ENCODE measurements at regions not wholly inside any gene's neighbourhood (a gene's known extent, or its start where the extent isn't known, plus 50 kb on each side); places are given as distances from the start of the nearest gene placed in this dataset.

DNA sequence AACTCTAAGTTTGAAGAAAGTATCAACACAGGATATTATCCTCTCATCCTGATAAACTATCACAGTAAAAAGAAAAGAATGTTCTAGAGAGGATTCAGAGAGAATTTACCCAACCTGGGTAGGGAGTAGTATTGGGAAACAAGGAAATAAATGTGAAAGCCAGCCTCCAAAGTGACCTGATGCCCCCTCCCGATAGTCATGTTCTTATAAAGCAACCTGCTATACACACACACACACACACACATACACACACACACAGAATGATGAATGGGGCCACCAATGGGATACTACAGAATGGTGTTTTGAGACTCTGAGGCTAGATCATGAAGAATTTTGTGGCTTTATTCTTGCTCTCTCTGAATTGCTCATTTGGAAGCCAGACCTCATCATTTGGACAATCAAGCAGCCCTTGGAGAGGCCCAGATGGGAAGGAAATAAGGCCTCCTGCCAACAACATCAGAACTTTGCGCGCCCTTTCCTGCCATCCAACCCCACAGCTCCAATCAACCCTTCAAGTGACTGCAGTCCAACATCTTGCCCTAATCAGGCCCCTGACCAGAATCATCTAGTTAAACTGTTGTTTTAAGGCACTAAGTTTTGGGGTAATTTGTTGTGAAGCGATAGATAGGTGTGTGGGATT is 807.9 kb upstream of the ARGLU1 start:
- H3K27me3 ChIP-seq (ENCODE audit: control insufficient read depth in 1 of 2, insufficient read depth in 1 of 2, low read length in 2 of 2) = no peaks in the 10 kb centered on the region
- peak overlapping the region; percentile 34 for H2BK120ac ChIP-seq (ENCODE audit: low read depth, low read length)
- peak overlapping the region; percentile 68 for H4K91ac ChIP-seq (ENCODE audit: low read length)
- no peak overlapping the region for H3K4me3 ChIP-seq (ENCODE audit: insufficient read depth in 1 of 2, low read depth in 1 of 2, low read length in 2 of 2)
- no peak overlapping the region for H3K4me2 ChIP-seq (ENCODE audit: low read length, poor library complexity, severe bottlenecking)
- peak overlapping the region in 1 of 2 experiments; percentile 7 for H3K4ac ChIP-seq (ENCODE audit: low read depth in 1 of 2, low read length in 2 of 2)
- no peak overlapping the region for H2AFZ ChIP-seq (ENCODE audit: low read depth, low read length)
- H3K36me3 ChIP-seq (ENCODE audit: control insufficient read depth in 1 of 2, insufficient read depth in 2 of 2, low read depth in 1 of 2, low read length in 2 of 2) = no peaks in the 10 kb centered on the region
- H3K79me1 ChIP-seq (replicated peaks; ENCODE audit: low read length, poor library complexity, severe bottlenecking) = peaks cover 17% of the 10 kb centered on the region
- H3K9me3 ChIP-seq (ENCODE audit: control insufficient read depth, low read length) = no peaks in the 10 kb centered on the region
- H2AK5ac ChIP-seq (ENCODE audit: low read length, severe bottlenecking) = peak overlapping the region; percentile 5
- WGBS = no CpG with 5 or more reads among the region's 4 CpGs
- DNase-seq = no peak
- no peak overlapping the region for H3K9ac ChIP-seq (ENCODE audit: low read length)
- H3K4me1 ChIP-seq (ENCODE audit: control insufficient read depth, insufficient read depth, low read depth, low read length) = peaks cover 7% of the 10 kb centered on the region
- peak overlapping the region; percentile 24 to 66 for H2BK12ac ChIP-seq (ENCODE audit: low read length in 2 of 2)
- no peak overlapping the region for H3K23ac ChIP-seq (ENCODE audit: low read length in 2 of 2)
- peak overlapping the region in 1 of 2 experiments; percentile 62 for H3K18ac ChIP-seq (ENCODE audit: low read depth in 1 of 2, low read length in 2 of 2)
- H3K27ac ChIP-seq (ENCODE audit: low read length, poor library complexity, severe bottlenecking) = no peak overlapping the region
- H2BK15ac ChIP-seq (ENCODE audit: low read depth, poor library complexity, severe bottlenecking) = no peak overlapping the region
- H2BK5ac ChIP-seq (ENCODE audit: low read depth, low read length, poor library complexity, severe bottlenecking) = no peak overlapping the region
- H4K8ac ChIP-seq (ENCODE audit: low read length) = peak overlapping the region; percentile 74
- no peak overlapping the region for H3K14ac ChIP-seq (ENCODE audit: low read length in 2 of 2)

DNA sequence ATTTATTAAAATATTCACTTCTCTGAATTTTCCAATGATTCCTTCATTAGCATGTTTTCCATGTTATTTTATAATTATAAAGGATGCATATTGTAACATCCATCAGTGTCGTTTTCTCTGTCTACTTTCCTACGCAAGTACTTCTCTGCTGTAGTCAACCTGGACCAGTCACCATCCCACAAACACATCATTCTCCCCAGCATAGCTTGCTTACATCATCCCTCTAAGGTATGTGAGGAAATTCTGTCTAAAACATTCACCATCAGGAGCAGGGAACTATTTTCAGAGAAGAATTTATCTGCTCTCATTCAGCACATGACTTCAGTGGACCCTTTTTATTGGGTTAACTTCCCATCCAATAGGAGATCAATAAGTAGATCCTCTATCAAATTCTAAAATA is 806.1 kb upstream of the ARGLU1 start:
- Histone ChIP-seq H2BK12ac (ENCODE audit: low read length in 2 of 2) (peak overlapping the region; percentile 10 to 60), H3K79me1 (replicated peaks; ENCODE audit: low read length, poor library complexity, severe bottlenecking) (peaks cover 13% of the 10 kb centered on the region), H3K14ac (ENCODE audit: low read length in 2 of 2) (no peak overlapping the region), H2BK15ac (ENCODE audit: low read depth, poor library complexity, severe bottlenecking) (no peak overlapping the region), H4K91ac (ENCODE audit: low read length) (no peak overlapping the region), H3K9ac (ENCODE audit: low read length) (no peak overlapping the region), H3K9me3 (ENCODE audit: control insufficient read depth, low read length) (no peaks in the 10 kb centered on the region), H2BK120ac (ENCODE audit: low read depth, low read length) (no peak overlapping the region), H2AK5ac (ENCODE audit: low read length, severe bottlenecking) (peak overlapping the region; percentile 17), H3K4me2 (ENCODE audit: low read length, poor library complexity, severe bottlenecking) (no peak overlapping the region), H2BK5ac (ENCODE audit: low read depth, low read length, poor library complexity, severe bottlenecking) (no peak overlapping the region), H2AFZ (ENCODE audit: low read depth, low read length) (no peak overlapping the region), H3K4ac (ENCODE audit: low read depth in 1 of 2, low read length in 2 of 2) (peak overlapping the region in 1 of 2 experiments; percentile 11), H3K4me3 (ENCODE audit: insufficient read depth in 1 of 2, low read depth in 1 of 2, low read length in 2 of 2) (no peak overlapping the region), H3K36me3 (ENCODE audit: control insufficient read depth in 1 of 2, insufficient read depth in 2 of 2, low read depth in 1 of 2, low read length in 2 of 2) (no peaks in the 10 kb centered on the region), H3K23ac (ENCODE audit: low read length in 2 of 2) (no peak overlapping the region), H3K4me1 (ENCODE audit: control insufficient read depth, insufficient read depth, low read depth, low read length) (peaks cover 5% of the 10 kb centered on the region), H3K27ac (ENCODE audit: low read length, poor library complexity, severe bottlenecking) (peak overlapping the region; percentile 15), H3K27me3 (ENCODE audit: control insufficient read depth in 1 of 2, insufficient read depth in 1 of 2, low read length in 2 of 2) (no peaks in the 10 kb centered on the region), H3K18ac (ENCODE audit: low read depth in 1 of 2, low read length in 2 of 2) (peak overlapping the region; percentile 18 to 19), H4K8ac (ENCODE audit: low read length) (no peak overlapping the region)
- WGBS = 68% methylated on average over 2 of the region's 2 CpGs
- peak; percentile 68 for DNase-seq

DNA sequence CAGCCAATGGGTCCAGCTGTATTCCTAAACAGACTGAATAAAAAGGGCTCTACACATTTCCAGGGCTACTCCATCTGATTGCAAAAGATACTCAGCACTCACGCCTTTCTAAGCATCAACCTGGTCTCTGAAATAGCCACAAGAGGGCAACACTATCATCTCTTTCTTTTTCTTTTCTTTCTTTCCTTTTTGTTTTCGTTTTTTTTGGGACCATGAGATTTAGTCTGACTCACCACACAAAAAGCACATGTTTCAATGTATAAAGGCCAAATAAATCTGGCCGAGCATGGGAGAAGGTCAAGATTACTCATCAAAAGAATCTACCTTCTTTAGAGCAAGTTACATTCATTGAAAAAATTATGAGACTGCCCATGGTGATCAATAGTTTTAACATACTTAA is 805.6 kb upstream of the ARGLU1 start:
- no peak overlapping the region for H2BK15ac ChIP-seq (ENCODE audit: low read depth, poor library complexity, severe bottlenecking)
- no peak overlapping the region for H2AFZ ChIP-seq (ENCODE audit: low read depth, low read length)
- peak; percentile 88 for DNase-seq
- H3K4ac ChIP-seq (ENCODE audit: low read depth in 1 of 2, low read length in 2 of 2) = peak overlapping the region in 1 of 2 experiments; percentile 13
- no peaks in the 10 kb centered on the region for H3K9me3 ChIP-seq (ENCODE audit: control insufficient read depth, low read length)
- H2BK12ac ChIP-seq (ENCODE audit: low read length in 2 of 2) = peak overlapping the region in 1 of 2 experiments; percentile 29
- H3K18ac ChIP-seq (ENCODE audit: low read depth in 1 of 2, low read length in 2 of 2) = no peak overlapping the region
- peaks cover 13% of the 10 kb centered on the region for H3K79me1 ChIP-seq (replicated peaks; ENCODE audit: low read length, poor library complexity, severe bottlenecking)
- whole genome bisulfite sequencing = 4% methylated on average over 2 of the region's 3 CpGs
- H3K4me3 ChIP-seq (ENCODE audit: insufficient read depth in 1 of 2, low read depth in 1 of 2, low read length in 2 of 2) = no peak overlapping the region
- no peak overlapping the region for H3K23ac ChIP-seq (ENCODE audit: low read length in 2 of 2)
- H3K14ac ChIP-seq (ENCODE audit: low read length in 2 of 2) = no peak overlapping the region
- no peak overlapping the region for H3K4me2 ChIP-seq (ENCODE audit: low read length, poor library complexity, severe bottlenecking)
- H3K9ac ChIP-seq (ENCODE audit: low read length) = no peak overlapping the region
- peak overlapping the region; percentile 54 for H4K8ac ChIP-seq (ENCODE audit: low read length)
- peak overlapping the region; percentile 61 for H4K91ac ChIP-seq (ENCODE audit: low read length)
- H3K36me3 ChIP-seq (ENCODE audit: control insufficient read depth in 1 of 2, insufficient read depth in 2 of 2, low read depth in 1 of 2, low read length in 2 of 2) = no peaks in the 10 kb centered on the region
- peak overlapping the region; percentile 80 for H2AK5ac ChIP-seq (ENCODE audit: low read length, severe bottlenecking)
- H2BK5ac ChIP-seq (ENCODE audit: low read depth, low read length, poor library complexity, severe bottlenecking) = no peak overlapping the region
- H3K27me3 ChIP-seq (ENCODE audit: control insufficient read depth in 1 of 2, insufficient read depth in 1 of 2, low read length in 2 of 2) = no peaks in the 10 kb centered on the region
- peak overlapping the region; percentile 50 for H3K27ac ChIP-seq (ENCODE audit: low read length, poor library complexity, severe bottlenecking)
- peak overlapping the region; percentile 92 for H2BK120ac ChIP-seq (ENCODE audit: low read depth, low read length)
- H3K4me1 ChIP-seq (ENCODE audit: control insufficient read depth, insufficient read depth, low read depth, low read length) = peaks cover 5% of the 10 kb centered on the region

DNA sequence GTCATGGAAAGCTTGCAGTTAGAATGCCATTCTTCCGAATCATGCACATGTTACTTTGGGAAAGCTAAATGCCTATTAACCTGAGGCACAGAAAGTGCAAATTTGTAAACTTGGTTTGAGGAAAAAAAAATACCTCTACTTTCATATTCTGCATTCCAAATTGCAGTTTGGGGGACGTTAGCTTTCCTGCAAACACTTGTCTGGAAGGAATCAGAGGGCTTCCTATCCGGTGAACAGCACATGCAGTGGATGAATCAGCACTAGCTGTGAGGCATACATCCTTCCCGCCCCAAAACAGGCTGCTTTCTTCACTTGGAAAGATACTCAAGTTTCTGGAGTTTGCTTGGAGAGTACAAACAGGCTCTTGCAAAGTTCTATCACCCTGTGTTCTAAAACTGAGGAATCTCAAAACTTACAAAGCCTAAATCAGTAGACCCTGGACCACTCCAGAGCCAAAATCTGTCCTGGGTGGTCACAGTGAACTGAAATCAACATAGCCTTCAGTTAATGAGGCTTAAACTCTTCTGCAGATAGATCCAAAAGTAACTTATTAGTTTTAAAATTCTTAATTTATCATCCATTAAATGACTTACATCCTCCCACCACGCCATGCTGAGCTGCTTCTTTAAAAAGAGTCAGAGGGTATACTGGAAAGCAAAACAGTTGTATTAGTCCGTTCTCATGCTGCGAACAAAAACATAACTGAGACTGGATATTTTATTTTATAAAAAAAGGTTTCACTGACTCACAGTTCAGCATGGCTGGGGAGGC is 802.3 kb upstream of the ARGLU1 start:
- Histone ChIP-seq H3K18ac (ENCODE audit: low read depth in 1 of 2, low read length in 2 of 2) (peak overlapping the region in 1 of 2 experiments; percentile 85), H3K27me3 (ENCODE audit: control insufficient read depth in 1 of 2, insufficient read depth in 1 of 2, low read length in 2 of 2) (no peaks in the 10 kb centered on the region), H2AFZ (ENCODE audit: low read depth, low read length) (no peak overlapping the region), H2BK12ac (ENCODE audit: low read length in 2 of 2) (no peak overlapping the region), H3K27ac (ENCODE audit: low read length, poor library complexity, severe bottlenecking) (peak overlapping the region; percentile 99), H3K9me3 (ENCODE audit: control insufficient read depth, low read length) (no peaks in the 10 kb centered on the region), H4K8ac (ENCODE audit: low read length) (no peak overlapping the region), H2AK5ac (ENCODE audit: low read length, severe bottlenecking) (no peak overlapping the region), H3K4me2 (ENCODE audit: low read length, poor library complexity, severe bottlenecking) (peak overlapping the region; percentile 61), H3K4me3 (ENCODE audit: insufficient read depth in 1 of 2, low read depth in 1 of 2, low read length in 2 of 2) (no peak overlapping the region), H3K36me3 (ENCODE audit: control insufficient read depth in 1 of 2, insufficient read depth in 2 of 2, low read depth in 1 of 2, low read length in 2 of 2) (no peaks in the 10 kb centered on the region), H3K4ac (ENCODE audit: low read depth in 1 of 2, low read length in 2 of 2) (peak overlapping the region in 1 of 2 experiments; percentile 91), H3K9ac (ENCODE audit: low read length) (peak overlapping the region; percentile 48), H2BK5ac (ENCODE audit: low read depth, low read length, poor library complexity, severe bottlenecking) (peak overlapping the region; percentile 62), H2BK15ac (ENCODE audit: low read depth, poor library complexity, severe bottlenecking) (no peak overlapping the region), H4K91ac (ENCODE audit: low read length) (no peak overlapping the region), H2BK120ac (ENCODE audit: low read depth, low read length) (peak overlapping the region; percentile 71), H3K79me1 (replicated peaks; ENCODE audit: low read length, poor library complexity, severe bottlenecking) (peaks cover 4% of the 10 kb centered on the region), H3K23ac (ENCODE audit: low read length in 2 of 2) (no peak overlapping the region), H3K4me1 (ENCODE audit: control insufficient read depth, insufficient read depth, low read depth, low read length) (peaks cover 9% of the 10 kb centered on the region), H3K14ac (ENCODE audit: low read length in 2 of 2) (no peak overlapping the region)
- 38% methylated on average over 5 of the region's 7 CpGs for WGBS
- peak; percentile 80 for DNase-seq

Measured in mesenchymal stem cell (in vitro differentiated cells and primary cell).